Stimulated activated naive CD8-positive, alpha-beta T cell treated with anti-CD3 and anti-CD28 coated beads, Interleukin-15, Interleukin-2, amounts not matched to agents 100 U/mL and 50 U/mL, for 24 hours (primary cell): ENCODE measurements at regions not wholly inside any gene's neighbourhood (a gene's known extent, or its start where the extent isn't known, plus 50 kb on each side); places are given as distances from the start of the nearest gene placed in this dataset.
"Not testable (repeated sequence)": the region's sequence is repeated elsewhere in the genome, so short reads cannot be mapped to it uniquely, and the experiment has no call there.

ENCODE experiments used
- ATAC-seq: fragments of 150-1000 bp; cut with Tn5 transposase; one replicate; pipeline ENCODE4 v1.10.0; 2021
- DNase-seq: peaks from one replicate; pipeline ENCODE4 v3.0.0; 2021

DNA sequence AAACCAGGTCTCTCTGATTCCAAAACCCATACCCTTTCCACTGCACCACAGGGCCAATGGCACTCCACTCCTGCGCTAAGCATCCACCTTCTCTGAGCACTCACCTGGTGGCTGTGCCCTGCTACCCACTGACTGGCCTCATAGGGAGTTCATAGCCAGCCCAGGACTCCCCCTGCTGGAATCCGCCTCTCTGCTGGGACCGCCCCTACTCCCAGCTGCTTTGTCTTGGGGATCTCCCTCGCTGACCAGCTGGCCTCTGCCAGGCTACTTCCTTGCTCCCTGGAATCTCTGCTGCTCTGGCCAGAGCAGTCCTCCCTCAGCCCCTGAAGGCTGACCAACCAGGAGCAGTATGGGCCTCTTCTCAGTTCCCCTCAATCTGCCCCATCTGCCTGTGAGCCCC, 129.7 kb downstream of the FAXC start:
- peak; percentile 28 for ATAC-seq
- DNase-seq = no peak

DNA sequence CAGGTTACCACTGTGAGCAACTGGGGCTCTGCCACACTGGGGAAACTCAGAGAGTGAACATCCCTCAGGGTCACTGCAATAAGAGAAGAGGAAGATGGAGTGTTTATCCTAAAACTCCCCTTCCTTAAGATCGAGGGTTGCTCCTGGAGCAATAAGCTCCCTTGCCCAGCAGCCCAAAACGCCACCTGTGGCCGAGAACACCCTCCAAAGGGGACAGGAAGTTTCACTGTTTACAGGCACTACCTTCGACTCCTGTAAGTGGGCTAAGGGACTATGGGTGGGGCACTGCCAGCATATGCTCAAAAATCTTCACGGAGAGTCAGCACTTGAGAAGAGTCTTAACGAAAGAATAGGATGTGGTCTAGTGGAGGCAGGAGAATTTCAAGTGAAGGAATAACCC, 132.5 kb downstream of the FAXC start:
- DNase-seq = no peak
- no peak for ATAC-seq

DNA sequence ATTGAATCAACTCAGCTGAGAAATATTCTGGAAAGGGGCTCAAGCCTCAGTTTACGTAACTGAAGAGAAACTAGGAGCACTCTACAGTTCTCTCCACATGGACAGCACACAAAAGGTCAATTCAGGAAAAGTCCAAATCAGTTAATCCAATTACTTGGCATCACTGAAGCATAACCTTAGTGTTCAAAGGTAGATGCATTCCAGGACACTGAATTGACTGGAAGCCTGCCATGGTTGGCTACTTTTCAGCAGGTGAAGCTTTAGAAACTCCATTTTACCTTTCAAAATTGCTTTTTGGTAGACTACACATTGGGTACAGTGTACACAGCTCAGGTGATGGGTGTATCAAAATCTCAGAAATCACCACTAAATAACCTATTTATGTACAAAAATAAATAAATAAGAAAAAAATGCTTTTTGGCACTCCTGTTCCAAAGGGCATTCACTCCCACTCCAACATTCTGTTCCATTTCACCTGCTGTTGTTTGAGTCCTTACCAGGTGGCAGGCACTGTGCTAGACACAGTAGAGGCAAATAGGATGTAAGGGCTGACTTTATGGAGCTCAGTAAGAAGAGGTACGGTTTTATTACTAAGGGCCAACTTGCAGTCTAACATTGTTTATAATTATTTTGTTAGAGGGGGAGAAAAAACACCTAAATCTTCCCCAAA, 153.4 kb downstream of the FAXC start:
- no peak for ATAC-seq
- no peak for DNase-seq

DNA sequence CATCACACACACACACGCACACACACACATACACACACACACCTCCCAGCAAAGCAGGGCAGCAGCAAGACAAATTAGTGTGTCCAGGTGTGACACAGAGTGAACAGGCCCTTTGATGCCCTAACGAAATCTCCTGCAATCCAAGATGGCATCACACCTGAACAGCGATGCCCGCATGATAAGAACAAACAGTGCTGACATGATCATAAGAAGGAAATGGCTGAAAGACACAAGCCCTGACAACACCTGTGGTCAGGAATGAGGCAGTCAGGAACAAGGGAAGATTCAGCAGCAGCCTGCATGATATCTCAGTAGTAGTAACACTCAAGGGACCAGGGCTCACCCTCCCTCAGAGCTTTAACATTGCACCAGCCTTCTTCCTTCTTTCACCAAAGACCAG, 156.9 kb downstream of the FAXC start:
- ATAC-seq = no peak

DNA sequence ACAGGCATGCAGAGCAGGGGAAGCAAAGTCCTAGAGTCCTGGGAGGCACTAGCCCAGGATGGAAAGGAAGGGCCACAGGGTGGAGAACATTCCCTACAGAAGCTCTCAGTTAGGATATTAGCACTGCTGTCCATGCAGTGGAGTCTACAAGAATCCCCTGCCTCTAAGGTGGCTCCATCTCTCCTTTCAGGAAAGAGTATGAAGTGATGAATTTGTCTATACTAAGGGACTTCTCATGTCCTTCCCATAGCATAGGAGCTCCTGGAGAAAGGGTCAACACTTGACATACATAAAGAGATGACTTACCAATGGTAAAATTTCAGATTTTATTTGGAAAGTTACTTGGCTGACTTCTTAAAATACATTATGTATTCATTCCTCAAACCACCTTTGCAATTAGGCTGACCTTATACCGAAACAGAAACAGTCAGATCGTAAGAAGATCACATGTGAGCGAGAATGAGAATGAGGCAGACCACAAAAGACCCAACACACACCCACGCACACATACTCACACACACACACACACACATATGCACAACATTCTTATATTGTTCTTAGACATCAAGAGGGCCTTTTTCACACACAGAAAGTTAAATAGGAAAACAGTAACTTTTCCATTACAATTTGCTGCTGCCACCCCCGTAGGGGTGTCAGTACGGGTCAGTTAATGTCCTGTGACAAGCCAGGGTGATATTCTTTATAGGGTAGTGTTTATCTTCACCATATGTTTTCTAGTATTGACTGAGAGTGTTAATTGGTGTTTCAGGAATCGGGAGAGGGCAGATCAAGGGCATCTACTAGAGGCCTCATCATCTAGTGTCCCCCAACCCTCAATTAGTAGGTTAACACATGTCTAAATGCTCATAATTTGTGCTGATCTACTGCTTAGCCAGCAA, 159.4 kb downstream of the FAXC start:
- peak; percentile 57 for ATAC-seq
- no peak for DNase-seq

More for the DNA sequence above, 156.9 kb downstream of the FAXC start:
- DNase-seq = no peak

DNA sequence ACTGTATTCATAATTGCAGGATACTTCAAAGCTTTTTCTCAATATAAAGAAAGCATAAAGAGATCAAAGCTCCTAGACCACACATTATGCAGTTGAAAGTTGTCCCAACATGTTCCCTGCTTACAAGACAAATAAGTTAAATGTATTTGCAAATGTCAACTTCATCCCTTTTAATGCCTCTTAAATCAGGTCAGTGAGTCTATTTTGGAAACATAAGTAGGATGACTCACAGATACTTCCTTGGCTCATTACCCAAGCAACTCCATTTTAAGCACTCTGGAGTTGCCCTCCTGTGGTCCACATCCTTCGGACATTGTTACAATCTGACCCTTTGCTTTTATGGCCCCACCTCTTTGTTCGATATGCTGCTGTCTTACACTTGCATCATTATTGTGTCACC, 162.0 kb downstream of the FAXC start:
- ATAC-seq = no peak
- DNase-seq = no peak

DNA sequence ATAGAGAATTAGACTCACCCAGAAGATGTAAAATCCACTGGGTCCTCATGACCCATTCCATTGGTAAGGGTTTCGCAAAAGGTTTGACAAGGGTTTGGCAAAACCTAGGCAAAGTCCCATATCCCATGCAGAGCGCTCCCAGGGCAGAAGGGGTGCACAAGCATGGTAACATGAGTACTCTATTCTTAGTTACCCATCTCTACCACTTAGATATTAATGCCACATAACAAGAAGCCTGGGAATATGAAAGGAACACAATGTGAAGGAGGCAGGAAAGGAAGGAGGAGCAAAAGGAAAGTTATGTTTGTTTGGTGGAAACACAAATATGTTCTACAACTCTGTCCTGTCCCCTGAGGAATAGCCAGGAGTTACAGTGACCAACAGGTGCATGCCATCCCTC, 163.1 kb downstream of the FAXC start:
- ATAC-seq = no peak

DNA sequence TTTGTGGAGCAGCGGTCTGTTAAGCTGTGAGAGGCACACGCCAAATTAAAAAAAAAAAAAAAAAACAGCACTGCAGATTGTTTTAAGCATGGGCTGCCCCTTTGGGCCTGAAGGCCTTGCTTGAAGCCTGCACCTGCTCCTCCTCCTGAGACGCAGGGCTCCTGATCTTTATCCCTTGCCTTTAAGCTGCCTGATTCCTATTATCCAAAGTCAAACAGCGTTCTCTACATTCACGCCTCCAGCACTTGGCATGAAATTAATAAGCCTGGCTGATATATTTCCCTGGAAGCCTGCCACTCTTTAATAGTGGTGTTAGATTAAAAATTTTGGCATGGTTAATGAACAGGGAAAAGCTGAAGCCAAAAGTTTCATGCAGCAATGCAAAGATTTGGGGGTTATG, 163.9 kb downstream of the FAXC start:
- no peak for DNase-seq
- ATAC-seq = no peak

More for the DNA sequence above, 163.1 kb downstream of the FAXC start:
- DNase-seq = no peak

DNA sequence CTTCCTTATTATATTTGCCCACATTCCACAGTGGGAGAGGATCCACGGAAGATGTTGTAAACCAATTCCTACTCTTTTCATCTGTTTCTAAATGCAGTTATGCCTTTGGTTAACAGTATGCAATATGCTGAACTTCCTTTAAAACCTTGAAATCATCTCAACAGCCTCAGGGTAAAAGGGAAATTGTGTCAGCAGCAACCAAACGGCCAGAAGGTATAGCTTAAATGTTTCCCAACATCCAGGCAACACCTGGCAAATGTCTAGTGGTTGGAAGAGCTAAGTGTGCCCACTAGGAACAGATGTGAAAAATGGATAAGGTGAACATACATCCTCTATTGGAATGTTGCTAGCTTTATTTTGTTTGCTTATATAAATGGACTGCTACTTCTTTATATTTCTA, 164.8 kb downstream of the FAXC start:
- DNase-seq (no peak), ATAC-seq (no peak)

DNA sequence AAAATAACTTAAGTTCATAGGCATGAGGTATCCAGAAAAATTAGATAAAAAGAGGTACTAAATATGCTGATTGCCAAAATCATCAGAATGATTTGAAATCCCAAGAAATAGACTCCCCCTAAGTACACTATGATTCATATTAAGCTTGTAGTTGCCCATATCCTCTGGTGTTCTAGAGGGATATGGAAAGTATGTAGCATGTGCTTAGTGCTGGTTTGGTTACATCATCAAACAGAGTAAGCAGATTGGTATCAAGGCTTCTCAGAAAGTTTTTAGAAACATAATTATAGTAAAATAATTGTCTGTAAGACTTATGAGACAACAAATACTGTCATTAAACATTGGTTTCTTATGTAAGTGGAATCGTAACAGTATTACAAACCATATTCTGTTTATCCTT, 166.4 kb downstream of the FAXC start:
- no peak for ATAC-seq
- DNase-seq = no peak

DNA sequence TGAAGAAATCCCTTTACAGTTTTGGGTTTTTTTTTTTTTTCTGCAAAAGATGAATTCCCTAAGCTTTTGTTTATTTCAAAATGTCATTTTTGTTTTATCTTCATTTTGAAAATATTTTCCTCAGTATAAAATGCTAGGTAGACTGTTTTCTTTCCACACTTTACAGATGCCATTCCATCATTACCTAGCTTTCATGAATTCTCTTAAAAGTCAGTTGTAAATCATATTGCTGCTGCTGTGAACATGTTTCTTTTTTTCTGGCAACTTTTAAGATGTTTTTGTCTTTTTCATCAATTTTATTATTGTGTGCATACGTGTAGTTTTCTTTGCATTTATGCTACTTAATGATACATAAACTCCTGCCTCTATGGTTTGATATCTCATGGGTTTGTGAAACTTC, 168.3 kb downstream of the FAXC start:
- DNase-seq (no peak), ATAC-seq (no peak)

DNA sequence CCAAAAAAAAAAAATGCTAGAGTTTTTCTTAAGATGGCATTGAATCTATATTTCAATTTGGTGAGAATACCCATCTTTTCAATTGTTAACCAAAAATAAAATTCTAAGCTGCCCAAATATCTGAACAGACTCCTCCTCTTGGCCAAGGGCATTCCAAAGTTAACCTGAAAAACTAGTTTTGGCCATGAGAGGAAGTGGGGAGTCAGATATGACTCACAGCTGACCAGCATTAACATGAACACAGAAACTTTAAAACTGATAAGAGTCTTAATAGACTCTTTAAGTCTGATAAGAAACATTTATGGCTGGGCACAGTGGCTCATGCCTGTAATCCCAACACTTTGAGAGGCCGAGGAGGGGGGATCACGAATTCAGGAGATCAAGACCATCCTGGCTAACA, 171.3 kb downstream of the FAXC start:
- ATAC-seq = no peak
- no peak for DNase-seq

DNA sequence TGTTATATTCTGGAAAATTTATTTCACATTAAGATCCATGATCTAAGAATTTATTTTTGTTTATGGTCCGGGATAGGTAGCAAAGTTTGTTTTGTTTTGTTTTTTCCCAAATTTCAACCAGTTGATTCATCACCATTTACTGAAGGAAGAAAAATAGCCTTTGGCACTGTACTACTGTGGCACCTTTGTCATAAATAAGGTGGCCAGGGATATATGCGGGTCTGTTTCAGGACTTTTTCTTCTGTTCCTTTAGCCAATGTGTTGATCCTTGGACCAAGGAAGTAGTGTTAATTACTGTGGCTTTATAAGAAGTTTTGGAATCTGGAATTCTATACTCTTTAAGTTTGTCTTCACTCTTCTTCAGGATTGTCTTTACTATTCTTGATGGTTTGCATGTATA, 171.7 kb downstream of the FAXC start:
- DNase-seq (no peak), ATAC-seq (no peak)

DNA sequence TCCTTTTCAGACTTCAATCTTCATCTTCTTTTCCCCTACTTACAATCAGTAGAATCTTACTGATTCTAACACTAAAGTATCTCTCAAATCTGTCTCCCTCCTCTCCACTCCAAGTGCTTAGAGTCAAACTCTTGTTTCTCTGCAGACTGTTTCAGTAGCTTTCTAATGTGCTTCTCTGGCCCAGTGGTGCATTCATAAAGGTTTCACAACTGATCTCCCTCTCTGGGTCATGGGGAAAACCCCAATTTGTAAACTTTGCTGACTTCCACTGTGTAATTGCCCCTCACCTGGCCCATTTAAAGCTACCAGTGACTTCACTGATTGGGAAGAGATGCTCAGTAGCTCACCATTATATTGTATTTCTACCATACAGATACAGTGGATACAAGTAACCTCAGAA, 183.6 kb downstream of the FAXC start:
- ATAC-seq (no peak), DNase-seq (no peak)

DNA sequence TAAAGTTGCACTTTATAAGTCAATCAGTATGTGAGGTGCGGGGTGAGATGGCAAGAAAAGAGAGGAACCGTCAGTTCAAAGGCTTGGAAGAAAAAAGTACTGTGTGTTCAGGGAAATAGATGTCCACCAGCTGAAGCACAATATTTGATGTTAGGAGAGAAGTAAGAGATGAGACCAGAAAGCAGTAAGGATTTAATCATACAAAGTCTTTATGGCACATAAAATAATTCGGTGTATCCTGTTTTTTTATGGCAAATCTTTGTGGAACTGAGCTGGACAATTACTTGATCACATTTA, 197.2 kb downstream of the FAXC start:
- DNase-seq (no peak), ATAC-seq (no peak)

DNA sequence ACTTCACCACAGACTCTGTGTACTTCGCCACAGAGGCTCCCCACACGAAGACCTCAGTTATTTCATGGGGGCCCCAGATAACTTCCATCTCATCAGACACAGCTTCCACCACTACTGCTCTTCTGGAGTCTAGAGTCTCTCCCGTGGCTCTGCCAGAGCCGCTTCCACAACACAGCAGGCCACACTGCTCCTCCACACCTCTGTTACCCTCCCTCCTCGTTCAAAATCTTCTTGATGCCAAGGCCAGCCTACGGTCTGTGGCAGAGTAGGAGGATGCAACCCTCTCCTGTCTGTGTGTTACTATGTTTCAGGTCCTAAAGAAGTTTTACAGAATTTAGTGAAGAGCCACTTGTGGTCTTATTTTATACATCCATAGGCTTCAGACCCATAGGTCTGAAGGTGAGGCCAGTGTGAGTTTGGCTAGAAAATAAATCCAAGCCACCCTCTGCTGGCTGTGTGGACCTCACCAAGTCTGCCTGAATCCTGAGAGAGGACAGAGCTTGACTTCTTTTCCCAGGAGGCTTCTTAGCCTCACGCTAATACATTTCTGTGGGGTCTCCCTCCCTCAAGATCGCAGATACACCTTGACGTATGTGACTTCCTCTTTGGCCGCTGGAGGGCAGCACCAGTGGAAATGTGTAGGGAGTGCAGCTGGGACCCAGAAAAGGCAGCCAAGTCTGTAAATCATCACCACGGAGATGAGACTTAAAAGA, 197.7 kb downstream of the FAXC start:
- ATAC-seq (peak; percentile 57), DNase-seq (peak; percentile 58)

DNA sequence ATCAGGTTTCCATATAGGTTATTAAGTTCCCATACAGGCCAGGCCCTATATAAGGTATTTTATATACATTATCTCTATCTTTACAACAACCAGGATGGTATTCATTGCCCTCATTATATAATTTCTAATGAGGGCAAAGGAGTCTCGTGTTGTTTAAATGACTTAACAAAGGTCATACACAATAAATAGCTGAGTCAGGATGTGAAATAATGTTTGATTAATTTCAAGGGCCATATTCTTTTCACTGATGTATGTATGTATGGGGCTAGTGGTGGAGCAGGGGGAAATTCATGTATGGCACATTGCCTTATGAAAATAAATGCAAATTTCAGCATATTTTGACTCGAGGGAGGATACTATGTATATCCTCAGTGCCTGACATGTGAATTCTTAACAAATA, 200.7 kb downstream of the FAXC start:
- ATAC-seq (no peak), DNase-seq (no peak)

DNA sequence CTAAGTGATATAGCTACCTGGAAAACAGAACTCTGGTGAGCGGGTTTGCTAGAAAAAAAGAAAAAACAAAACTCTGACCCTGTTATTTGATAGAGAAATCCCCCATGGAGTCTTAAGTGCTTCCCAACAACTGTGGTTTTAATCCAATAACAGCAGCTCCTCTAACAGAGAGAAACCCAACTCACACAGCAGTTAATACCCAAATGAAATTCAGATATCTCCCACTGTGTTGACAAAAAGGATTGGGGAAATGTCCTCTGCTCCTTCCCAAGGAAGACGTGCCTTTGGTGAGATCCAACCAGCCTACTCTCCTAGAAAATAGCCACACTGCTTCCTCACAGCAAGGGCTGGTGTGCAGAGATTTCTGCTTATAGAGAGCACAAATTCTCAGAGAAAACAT, 200.4 kb upstream of the FBXL4 start:
- DNase-seq (no peak), ATAC-seq (no peak)

DNA sequence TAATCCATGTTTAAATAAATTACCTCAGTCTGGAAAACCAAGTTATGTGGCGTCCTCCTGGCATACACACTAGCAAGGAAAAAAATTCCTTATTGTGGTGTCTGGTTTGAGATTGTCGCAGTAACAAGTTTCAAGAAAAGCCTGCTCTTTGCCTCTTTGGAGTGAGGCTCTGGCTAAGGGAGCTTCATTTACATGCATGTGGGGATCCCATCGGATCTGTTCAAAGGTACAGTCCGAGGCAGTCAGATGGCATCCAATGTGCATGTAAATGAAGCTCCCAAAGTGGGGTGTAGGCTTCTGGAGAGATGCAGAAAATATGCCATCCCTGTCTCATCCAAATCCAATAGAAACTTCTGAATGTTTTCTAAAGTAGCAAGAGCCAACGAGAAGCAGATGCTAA, 199.5 kb upstream of the FBXL4 start:
- ATAC-seq = no peak
- DNase-seq = no peak

DNA sequence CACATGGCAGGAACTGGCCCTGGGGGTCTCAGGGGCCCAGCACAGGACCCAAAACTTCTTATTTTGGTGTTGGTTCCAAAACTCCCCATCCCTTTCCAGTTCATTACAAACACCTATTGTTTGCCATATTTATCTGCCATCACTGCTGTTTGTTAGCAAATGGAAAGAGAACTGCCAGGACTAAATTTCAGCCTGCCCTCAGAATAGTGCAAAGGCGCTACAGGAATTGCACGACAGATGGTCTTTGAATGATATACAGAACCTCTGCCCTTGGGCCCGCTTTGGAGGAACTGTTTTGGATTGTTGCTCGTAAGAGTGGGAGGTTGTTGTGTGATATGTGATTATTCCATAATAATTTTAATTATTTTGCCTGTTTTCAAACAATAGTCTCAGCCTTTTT, 199.0 kb upstream of the FBXL4 start:
- no peak for ATAC-seq
- DNase-seq = no peak

DNA sequence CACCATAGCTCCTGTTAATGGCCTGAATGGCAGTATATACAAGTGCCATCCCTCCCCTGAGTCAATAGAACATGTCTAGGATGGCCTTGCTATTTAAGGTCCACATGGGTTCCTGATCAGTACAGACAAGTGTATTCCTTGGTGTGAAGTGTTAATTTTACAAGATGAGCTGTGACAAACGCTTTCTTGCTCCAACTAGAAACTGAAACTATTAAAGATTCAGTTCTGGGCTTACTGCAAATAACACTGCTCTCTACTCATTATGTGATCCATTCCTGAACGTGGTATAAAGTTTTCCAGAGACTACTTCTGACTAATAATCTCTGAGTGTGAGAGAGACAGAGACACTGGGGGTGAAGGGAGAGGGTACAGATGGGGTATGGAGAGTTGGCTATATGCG, 198.0 kb upstream of the FBXL4 start:
- no peak for ATAC-seq

DNA sequence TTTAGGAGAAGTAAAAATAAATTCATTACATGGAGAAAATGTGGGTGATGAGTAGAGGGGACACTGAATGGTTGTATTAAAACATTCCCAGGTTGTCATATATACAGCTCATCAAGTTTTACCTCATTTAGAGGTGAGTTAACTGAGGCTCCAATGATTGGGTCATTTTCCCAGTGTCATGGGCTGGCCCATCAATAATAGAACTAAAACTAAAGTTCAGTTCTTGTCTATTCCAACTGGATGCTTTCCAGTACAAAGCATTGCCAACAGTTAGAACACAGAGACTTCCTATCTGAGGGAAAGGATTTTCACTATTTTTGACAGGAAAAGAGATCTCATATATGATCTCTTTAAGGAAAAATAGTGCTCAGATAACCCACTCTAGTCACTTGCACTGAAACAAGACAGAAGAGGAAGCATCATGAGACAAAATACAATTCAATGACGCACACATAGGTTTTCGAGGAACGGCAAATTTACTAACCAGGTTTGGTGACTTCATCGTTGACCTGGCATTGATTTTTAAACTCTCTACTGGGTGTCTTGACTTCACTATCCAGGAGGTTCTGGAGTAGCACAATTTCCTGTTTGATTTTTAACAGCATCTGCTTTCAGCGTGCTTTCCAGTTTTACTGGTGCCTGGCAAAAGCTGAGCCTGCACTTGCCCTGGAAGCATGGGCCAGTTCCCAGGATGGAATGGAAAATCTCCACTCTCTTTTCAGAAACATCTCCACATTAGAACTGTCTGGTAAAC, 195.5 kb upstream of the FBXL4 start:
- no peak for DNase-seq
- ATAC-seq = no peak

More for the DNA sequence above, 198.0 kb upstream of the FBXL4 start:
- no peak for DNase-seq

DNA sequence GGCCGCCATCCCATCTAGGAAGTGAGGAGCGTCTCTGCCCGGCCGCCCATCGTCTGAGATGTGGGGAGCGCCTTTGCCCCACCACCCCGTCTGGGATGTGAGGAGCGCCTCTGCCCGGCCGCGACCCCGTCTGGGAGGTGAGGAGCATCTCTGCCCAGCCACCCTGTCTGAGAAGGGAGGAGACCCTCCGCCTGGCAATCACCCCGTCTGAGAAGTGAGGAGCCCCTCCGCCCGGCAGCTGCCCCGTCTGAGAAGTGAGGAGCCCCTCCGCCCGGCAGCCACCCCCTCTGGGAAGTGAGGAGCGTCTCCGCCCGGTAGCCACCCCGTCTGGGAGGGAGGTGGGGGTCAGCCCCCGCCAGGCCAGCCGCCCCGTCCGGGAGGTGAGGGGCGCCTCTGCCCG, 194.2 kb upstream of the FBXL4 start:
- not testable (repeated sequence) for DNase-seq, ATAC-seq
